Uterus (tissue), 3 donors: ENCODE measurements at regions not wholly inside any gene's neighbourhood (a gene's known extent, or its start where the extent isn't known, plus 50 kb on each side); places are given as distances from the start of the nearest gene placed in this dataset.
"Not testable (repeated sequence)": the region's sequence is repeated elsewhere in the genome, so short reads cannot be mapped to it uniquely, and the experiment has no call there.

Source experiments
- DNase-seq, 2 donors: peaks; one replicate each; pipeline ENCODE4 v3.0.0-alpha.2; 2019 to 2020
- H3K27ac ChIP-seq, 2 donors: fragments of 200-600 bp; sonication (generic); 1 replicate in 1 of 2; 2 replicates in 1 of 2; pipeline ENCODE4 v1.5.1; 2016 to 2018
- H3K27me3 ChIP-seq, 2 donors: fragments of 200-600 bp; sonication (generic); one replicate each; pipeline ENCODE4 v1.5.1; 2018 to 2019; ENCODE audit warnings: control low read depth in 1 of 2
- H3K36me3 ChIP-seq, 2 donors: fragments of 200-600 bp; sonication (generic); one replicate each; pipeline ENCODE4 v1.5.1; 2019; ENCODE audit warnings: control low read depth in 1 of 2
- H3K4me1 ChIP-seq, 2 donors: fragments of 200-600 bp; sonication (generic); one replicate each; pipeline ENCODE4 v1.5.1; 2018 to 2019; ENCODE audit warnings: control low read depth in 1 of 2
- H3K4me3 ChIP-seq, 2 donors: fragments of 200-600 bp; sonication (generic); 1 replicate in 1 of 2; 2 replicates in 1 of 2; pipeline ENCODE4 v1.5.1; 2018 to 2019; ENCODE audit warnings: mild to moderate bottlenecking in 1 of 2
- H3K9me3 ChIP-seq, 2 donors: fragments of 200-600 bp; sonication (generic); one replicate each; pipeline ENCODE4 v1.5.1; 2019; ENCODE audit warnings: control low read depth in 1 of 2
- POLR2A ChIP-seq, 2 donors: fragments of 450-650 bp; IDR thresholded peaks; one replicate each; pipeline ENCODE4 v1.6.1; 2016; ENCODE audit warnings: antibody characterized with exemption in 2 of 2, mild to moderate bottlenecking in 1 of 2, moderate library complexity in 1 of 2
- intact Hi-C: fragments of 100-400 bp; cut with DNase I; formaldehyde crosslinking; loops from one replicate; pipeline ENCODE4 v1.15.1; 2023; ENCODE audit warnings: low total_unique reads
- TF ChIP-seq, protein P1 (sequence below), 4 experiments: fragments of 200-600 bp in 2 of 4; fragments of 450-650 bp in 2 of 4; sonication (generic) in 2 of 4; IDR thresholded peaks; one replicate each; pipeline ENCODE4 v1.5.1; 2016 to 2019; ENCODE audit warnings: antibody characterized with exemption in 4 of 4, mild to moderate bottlenecking in 2 of 4, moderate library complexity in 1 of 4
- donor health status: DM: yes; HTN: yes; CAD: no.

- Histone ChIP-seq H3K9me3 (no peaks in the 10 kb centered on the region), H3K36me3 (no peaks in the 10 kb centered on the region), H3K4me3 (no peak overlapping the region), H3K27me3 (no peaks in the 10 kb centered on the region), H3K27ac (no peak overlapping the region), H3K4me1 (no peaks in the 10 kb centered on the region)
- intact Hi-C loops: no loop called here
- DNase-seq: no peak
- TF ChIP-seq, protein P1, sequence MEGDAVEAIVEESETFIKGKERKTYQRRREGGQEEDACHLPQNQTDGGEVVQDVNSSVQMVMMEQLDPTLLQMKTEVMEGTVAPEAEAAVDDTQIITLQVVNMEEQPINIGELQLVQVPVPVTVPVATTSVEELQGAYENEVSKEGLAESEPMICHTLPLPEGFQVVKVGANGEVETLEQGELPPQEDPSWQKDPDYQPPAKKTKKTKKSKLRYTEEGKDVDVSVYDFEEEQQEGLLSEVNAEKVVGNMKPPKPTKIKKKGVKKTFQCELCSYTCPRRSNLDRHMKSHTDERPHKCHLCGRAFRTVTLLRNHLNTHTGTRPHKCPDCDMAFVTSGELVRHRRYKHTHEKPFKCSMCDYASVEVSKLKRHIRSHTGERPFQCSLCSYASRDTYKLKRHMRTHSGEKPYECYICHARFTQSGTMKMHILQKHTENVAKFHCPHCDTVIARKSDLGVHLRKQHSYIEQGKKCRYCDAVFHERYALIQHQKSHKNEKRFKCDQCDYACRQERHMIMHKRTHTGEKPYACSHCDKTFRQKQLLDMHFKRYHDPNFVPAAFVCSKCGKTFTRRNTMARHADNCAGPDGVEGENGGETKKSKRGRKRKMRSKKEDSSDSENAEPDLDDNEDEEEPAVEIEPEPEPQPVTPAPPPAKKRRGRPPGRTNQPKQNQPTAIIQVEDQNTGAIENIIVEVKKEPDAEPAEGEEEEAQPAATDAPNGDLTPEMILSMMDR (IDR thresholded peaks at IDR 0.05): no peak
- TF ChIP-seq POLR2A (IDR thresholded peaks at IDR 0.05): no peak
Observed at GRCh38 chr1:196114193-196114592, 494.0 kb downstream of the KCNT2 start.

DNA sequence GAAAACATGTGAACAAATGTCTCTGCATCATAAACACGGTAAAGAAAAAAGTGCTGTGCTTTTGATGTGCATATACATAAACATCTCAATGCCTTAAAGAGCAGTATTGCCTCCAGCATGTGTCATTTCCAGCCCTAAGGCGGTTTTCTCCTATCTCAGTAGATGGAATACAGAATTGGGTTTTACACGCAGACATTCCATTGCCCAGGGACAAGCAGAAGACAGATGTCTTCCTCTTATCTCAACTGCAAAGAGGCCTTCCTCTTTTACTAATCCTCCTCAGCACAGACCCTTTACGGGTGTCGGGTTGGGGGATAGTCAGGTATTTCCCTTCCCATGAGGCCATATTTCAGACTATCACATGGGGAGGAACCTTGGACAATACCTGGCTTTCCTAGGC is 499.2 kb downstream of the KCNT2 start:
- intact Hi-C loops, H3K27me3 ChIP-seq, H3K9me3 ChIP-seq, H3K36me3 ChIP-seq, DNase-seq, H3K27ac ChIP-seq, H3K4me3 ChIP-seq, H3K4me1 ChIP-seq: not testable (repeated sequence)

DNA sequence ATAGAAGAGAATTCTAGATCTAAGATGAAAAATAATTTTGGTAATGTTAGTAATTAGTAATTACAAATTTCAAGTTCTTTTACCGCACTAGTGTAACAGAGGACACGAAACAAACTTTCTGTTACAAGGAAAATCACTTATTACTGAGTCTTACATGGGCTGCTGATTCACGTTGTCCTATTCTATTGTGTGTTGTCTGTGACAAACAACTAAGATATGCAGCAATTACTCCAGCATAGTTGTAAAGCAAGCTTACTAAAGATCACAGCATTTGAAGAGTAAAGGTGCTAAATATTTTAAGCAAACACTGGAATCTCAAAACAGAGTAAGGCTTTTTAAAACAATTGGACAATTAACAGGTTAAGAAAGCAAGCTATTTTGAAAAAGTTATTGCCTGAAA is 502.3 kb downstream of the KCNT2 start:
- H3K27ac ChIP-seq: no peak overlapping the region
- intact Hi-C loops: no loop called here
- DNase-seq: no peak
- no peaks in the 10 kb centered on the region for H3K4me1 ChIP-seq
- TF ChIP-seq, protein P1 (IDR thresholded peaks at IDR 0.05): no peak
- no peak for TF ChIP-seq POLR2A (IDR thresholded peaks at IDR 0.05)
- no peak overlapping the region for H3K4me3 ChIP-seq
- no peaks in the 10 kb centered on the region for H3K36me3 ChIP-seq
- H3K9me3 ChIP-seq: no peaks in the 10 kb centered on the region
- H3K27me3 ChIP-seq: no peaks in the 10 kb centered on the region

DNA sequence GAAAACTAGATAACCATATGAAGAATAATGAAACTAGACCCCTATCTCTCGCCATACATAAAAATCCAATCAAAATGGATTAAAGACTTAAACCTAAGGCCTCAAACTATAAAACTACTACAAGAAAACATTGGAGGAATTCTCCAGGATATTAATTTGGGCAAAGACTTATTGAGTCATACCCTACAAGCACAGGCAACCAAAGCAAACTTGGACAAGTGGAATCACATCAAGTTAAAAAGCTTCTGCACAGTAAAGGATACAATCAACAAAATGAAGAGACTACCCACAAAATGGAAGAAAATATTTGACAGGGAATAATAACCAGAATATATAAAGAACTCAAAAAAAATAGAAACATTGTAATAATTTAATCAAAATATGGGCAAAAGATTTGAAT is 505.4 kb downstream of the KCNT2 start:
- Histone ChIP-seq H3K4me3 (no peak overlapping the region), H3K9me3 (no peaks in the 10 kb centered on the region), H3K4me1 (no peaks in the 10 kb centered on the region), H3K27ac (no peak overlapping the region), H3K36me3 (no peaks in the 10 kb centered on the region), H3K27me3 (no peaks in the 10 kb centered on the region)
- no peak for DNase-seq
- intact Hi-C loops: no loop called here
- TF ChIP-seq, protein P1 (IDR thresholded peaks at IDR 0.05): no peak
- TF ChIP-seq POLR2A (IDR thresholded peaks at IDR 0.05): no peak

- Histone ChIP-seq H3K9me3 (no peaks in the 10 kb centered on the region), H3K4me1 (no peaks in the 10 kb centered on the region), H3K36me3 (no peaks in the 10 kb centered on the region), H3K4me3 (no peak overlapping the region), H3K27me3 (no peaks in the 10 kb centered on the region), H3K27ac (no peak overlapping the region)
- TF ChIP-seq, protein P1 (IDR thresholded peaks at IDR 0.05): no peak
- no peak for TF ChIP-seq POLR2A (IDR thresholded peaks at IDR 0.05)
- no peak for DNase-seq
- intact Hi-C loops: no loop called here
Observed at GRCh38 chr1:196098000-196098399, 510.2 kb downstream of the KCNT2 start.

- intact Hi-C loops: no loop called here
- Histone ChIP-seq H3K9me3 (no peaks in the 10 kb centered on the region), H3K4me3 (no peak overlapping the region), H3K4me1 (no peaks in the 10 kb centered on the region), H3K27me3 (no peaks in the 10 kb centered on the region), H3K36me3 (no peaks in the 10 kb centered on the region), H3K27ac (no peak overlapping the region)
- no peak for TF ChIP-seq POLR2A (IDR thresholded peaks at IDR 0.05)
- TF ChIP-seq, protein P1 (IDR thresholded peaks at IDR 0.05): no peak
- no peak for DNase-seq
Observed at GRCh38 chr1:196094821-196095220, 513.4 kb downstream of the KCNT2 start.
